ENCODE measurements at regions not wholly inside any gene's neighbourhood (a gene's known extent, or its start where the extent isn't known, plus 50 kb on each side); places are given as distances from the start of the nearest gene placed in this dataset.
"Not testable (repeated sequence)": the region's sequence is repeated elsewhere in the genome, so short reads cannot be mapped to it uniquely, and the experiment has no call there.

DNA sequence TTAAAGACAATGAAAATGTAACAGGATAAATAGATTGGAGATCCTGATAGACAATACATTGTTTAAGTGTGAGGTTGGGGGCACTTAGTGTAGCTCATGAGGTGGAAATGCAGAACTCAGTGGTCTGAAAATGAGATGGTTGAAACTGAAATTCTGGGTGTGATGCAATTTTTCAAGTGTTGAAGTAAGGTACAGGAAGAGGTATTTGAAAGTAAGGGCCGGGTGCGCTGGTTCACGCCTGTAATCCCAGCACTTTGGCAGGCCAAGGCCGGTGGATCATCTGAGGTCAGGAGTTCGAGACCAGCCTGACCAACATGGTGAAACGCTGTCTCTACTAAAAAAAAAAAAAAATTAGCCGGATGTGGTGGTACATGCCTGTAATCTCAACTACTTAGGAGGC, 113.0 kb downstream of the UFM1 start:
- Histone ChIP-seq H3K9ac (ENCODE audit: low read depth, low read length) (no peak overlapping the region), H3K4me2 (ENCODE audit: insufficient read depth, low read length) (no peak overlapping the region), H3K4me3 (ENCODE audit: low read depth in 1 of 2, low read length in 2 of 2) (no peak overlapping the region), H3K27me3 (ENCODE audit: insufficient read depth, low read length, poor library complexity) (no peaks in the 10 kb centered on the region), H2AFZ (ENCODE audit: low read depth, low read length) (no peak overlapping the region), H4K20me1 (ENCODE audit: insufficient read depth, low read length) (no peaks in the 10 kb centered on the region), H3K9me3 (ENCODE audit: insufficient read depth, low read length, severe bottlenecking) (no peaks in the 10 kb centered on the region), H3K27ac (ENCODE audit: low read length) (no peak overlapping the region), H3K79me2 (ENCODE audit: insufficient read depth, low read length) (no peaks in the 10 kb centered on the region), H3K36me3 (ENCODE audit: insufficient read depth, low read length) (no peaks in the 10 kb centered on the region), H3K4me1 (ENCODE audit: insufficient read depth, low read length) (no peaks in the 10 kb centered on the region)
- DNase-seq: no peak
- no peak for ATAC-seq (ENCODE audit: insufficient read depth, low read depth)
- TF ChIP-seq, protein P1, sequence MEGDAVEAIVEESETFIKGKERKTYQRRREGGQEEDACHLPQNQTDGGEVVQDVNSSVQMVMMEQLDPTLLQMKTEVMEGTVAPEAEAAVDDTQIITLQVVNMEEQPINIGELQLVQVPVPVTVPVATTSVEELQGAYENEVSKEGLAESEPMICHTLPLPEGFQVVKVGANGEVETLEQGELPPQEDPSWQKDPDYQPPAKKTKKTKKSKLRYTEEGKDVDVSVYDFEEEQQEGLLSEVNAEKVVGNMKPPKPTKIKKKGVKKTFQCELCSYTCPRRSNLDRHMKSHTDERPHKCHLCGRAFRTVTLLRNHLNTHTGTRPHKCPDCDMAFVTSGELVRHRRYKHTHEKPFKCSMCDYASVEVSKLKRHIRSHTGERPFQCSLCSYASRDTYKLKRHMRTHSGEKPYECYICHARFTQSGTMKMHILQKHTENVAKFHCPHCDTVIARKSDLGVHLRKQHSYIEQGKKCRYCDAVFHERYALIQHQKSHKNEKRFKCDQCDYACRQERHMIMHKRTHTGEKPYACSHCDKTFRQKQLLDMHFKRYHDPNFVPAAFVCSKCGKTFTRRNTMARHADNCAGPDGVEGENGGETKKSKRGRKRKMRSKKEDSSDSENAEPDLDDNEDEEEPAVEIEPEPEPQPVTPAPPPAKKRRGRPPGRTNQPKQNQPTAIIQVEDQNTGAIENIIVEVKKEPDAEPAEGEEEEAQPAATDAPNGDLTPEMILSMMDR (IDR thresholded peaks at IDR 0.05; ENCODE audit: borderline replicate concordance, extremely low read depth, low read length, poor library complexity, severe bottlenecking): no peak
- no peak for TF ChIP-seq EZH2 (IDR thresholded peaks at IDR 0.05; ENCODE audit: borderline replicate concordance, low read depth, low read length, severe bottlenecking)

DNA sequence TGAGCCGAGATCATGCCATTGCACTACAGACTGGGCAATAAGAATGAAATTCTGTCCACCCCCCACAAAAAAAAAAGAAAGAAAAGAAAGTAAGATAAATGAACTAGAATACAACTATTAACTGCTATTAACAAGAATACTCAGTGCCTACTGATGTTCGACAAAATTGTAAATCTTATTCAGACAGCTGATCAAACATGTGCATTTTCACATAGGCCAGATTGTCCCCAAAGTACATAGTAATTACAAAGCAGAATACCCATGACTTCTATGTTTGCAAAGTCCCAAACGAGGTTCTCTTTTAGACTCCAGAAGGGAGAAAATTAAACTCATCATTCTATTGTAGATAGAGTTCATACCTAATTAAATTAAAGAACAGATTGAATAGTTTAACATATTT, 113.4 kb downstream of the UFM1 start:
- Histone ChIP-seq H3K27me3 (ENCODE audit: insufficient read depth, low read length, poor library complexity) (no peaks in the 10 kb centered on the region), H3K79me2 (ENCODE audit: insufficient read depth, low read length) (no peaks in the 10 kb centered on the region), H3K4me1 (ENCODE audit: insufficient read depth, low read length) (no peaks in the 10 kb centered on the region), H3K4me2 (ENCODE audit: insufficient read depth, low read length) (no peak overlapping the region), H3K27ac (ENCODE audit: low read length) (no peak overlapping the region), H3K36me3 (ENCODE audit: insufficient read depth, low read length) (no peaks in the 10 kb centered on the region), H3K4me3 (ENCODE audit: low read depth in 1 of 2, low read length in 2 of 2) (no peak overlapping the region), H2AFZ (ENCODE audit: low read depth, low read length) (no peak overlapping the region), H4K20me1 (ENCODE audit: insufficient read depth, low read length) (no peaks in the 10 kb centered on the region), H3K9ac (ENCODE audit: low read depth, low read length) (no peak overlapping the region), H3K9me3 (ENCODE audit: insufficient read depth, low read length, severe bottlenecking) (no peaks in the 10 kb centered on the region)
- DNase-seq (no peak), ATAC-seq (ENCODE audit: insufficient read depth, low read depth) (no peak)
- TF ChIP-seq EZH2 (IDR thresholded peaks at IDR 0.05; ENCODE audit: borderline replicate concordance, low read depth, low read length, severe bottlenecking): no peak
- TF ChIP-seq, protein P1 (IDR thresholded peaks at IDR 0.05; ENCODE audit: borderline replicate concordance, extremely low read depth, low read length, poor library complexity, severe bottlenecking): no peak

DNA sequence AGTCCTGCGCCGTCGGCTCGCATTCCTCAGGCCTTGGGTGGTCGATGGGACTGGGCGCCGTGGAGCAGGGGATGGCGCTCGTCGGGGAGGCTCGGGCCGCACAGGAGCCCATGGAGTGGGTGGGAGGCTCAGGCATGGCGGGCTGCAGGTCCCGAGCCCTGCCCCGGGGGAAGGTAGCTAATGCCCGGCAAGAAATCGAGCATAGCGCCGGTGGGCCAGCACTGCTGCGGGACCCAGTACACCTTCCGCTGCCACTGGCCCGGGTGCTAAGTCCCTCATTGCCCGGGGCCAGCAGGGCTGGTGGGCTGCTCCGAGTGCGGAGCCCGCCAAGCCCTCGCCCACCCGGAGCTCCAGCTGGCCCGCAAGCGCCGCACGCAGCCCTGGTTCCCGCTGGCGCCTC, 122.8 kb downstream of the UFM1 start:
- H3K79me2 ChIP-seq (ENCODE audit: insufficient read depth, low read length); H3K9me3 ChIP-seq (ENCODE audit: insufficient read depth, low read length, severe bottlenecking); ATAC-seq (ENCODE audit: insufficient read depth, low read depth); H3K4me3 ChIP-seq (ENCODE audit: low read depth in 1 of 2, low read length in 2 of 2); H3K27ac ChIP-seq (ENCODE audit: low read length); H3K9ac ChIP-seq (ENCODE audit: low read depth, low read length); DNase-seq; H3K36me3 ChIP-seq (ENCODE audit: insufficient read depth, low read length); H3K4me1 ChIP-seq (ENCODE audit: insufficient read depth, low read length); H2AFZ ChIP-seq (ENCODE audit: low read depth, low read length); H3K27me3 ChIP-seq (ENCODE audit: insufficient read depth, low read length, poor library complexity); H4K20me1 ChIP-seq (ENCODE audit: insufficient read depth, low read length); H3K4me2 ChIP-seq (ENCODE audit: insufficient read depth, low read length): not testable (repeated sequence)

DNA sequence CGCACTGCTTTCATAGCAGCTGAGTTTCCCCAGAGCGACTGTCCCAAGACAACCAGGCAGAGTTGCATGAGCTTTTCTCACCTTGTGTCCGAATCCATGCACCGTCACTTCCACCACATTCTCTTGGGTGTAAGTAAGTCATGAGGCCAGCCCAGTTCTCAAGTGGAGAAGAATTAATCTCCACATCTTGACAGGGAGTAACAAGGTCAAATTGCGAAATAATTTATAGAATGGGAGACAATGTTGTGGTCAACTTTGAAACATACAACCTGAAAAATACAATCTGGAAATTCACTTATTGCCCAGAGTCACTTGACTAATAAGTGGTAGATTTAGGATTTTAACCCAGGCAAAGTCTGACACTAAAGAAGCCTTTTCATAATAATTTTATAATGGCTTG, 123.7 kb downstream of the UFM1 start:
- H3K36me3 ChIP-seq (ENCODE audit: insufficient read depth, low read length): no peaks in the 10 kb centered on the region
- ATAC-seq (ENCODE audit: insufficient read depth, low read depth): no peak
- no peaks in the 10 kb centered on the region for H3K79me2 ChIP-seq (ENCODE audit: insufficient read depth, low read length)
- H3K27me3 ChIP-seq (ENCODE audit: insufficient read depth, low read length, poor library complexity): no peaks in the 10 kb centered on the region
- no peak overlapping the region for H3K4me3 ChIP-seq (ENCODE audit: low read depth in 1 of 2, low read length in 2 of 2)
- H3K4me2 ChIP-seq (ENCODE audit: insufficient read depth, low read length): no peak overlapping the region
- no peaks in the 10 kb centered on the region for H3K4me1 ChIP-seq (ENCODE audit: insufficient read depth, low read length)
- no peak overlapping the region for H3K9ac ChIP-seq (ENCODE audit: low read depth, low read length)
- DNase-seq: no peak
- no peaks in the 10 kb centered on the region for H4K20me1 ChIP-seq (ENCODE audit: insufficient read depth, low read length)
- no peaks in the 10 kb centered on the region for H3K9me3 ChIP-seq (ENCODE audit: insufficient read depth, low read length, severe bottlenecking)
- H3K27ac ChIP-seq (ENCODE audit: low read length): no peak overlapping the region
- no peak overlapping the region for H2AFZ ChIP-seq (ENCODE audit: low read depth, low read length)
- no peak for TF ChIP-seq EZH2 (IDR thresholded peaks at IDR 0.05; ENCODE audit: borderline replicate concordance, low read depth, low read length, severe bottlenecking)
- TF ChIP-seq, protein P1 (IDR thresholded peaks at IDR 0.05; ENCODE audit: borderline replicate concordance, extremely low read depth, low read length, poor library complexity, severe bottlenecking): no peak
